IMR-90 (cell line): ENCODE measurements at regions not wholly inside any gene's neighbourhood (a gene's known extent, or its start where the extent isn't known, plus 50 kb on each side); places are given as distances from the start of the nearest gene placed in this dataset.

Experiments used
- CEBPB ChIP-seq: IDR thresholded peaks from 2 replicates; pipeline ENCODE4 v1.6.1; 2012; ENCODE audit warnings: low read depth, low read length, improper control_type of control experiment
- CHD1 ChIP-seq: IDR thresholded peaks from 2 replicates; pipeline ENCODE4 v1.6.1; 2012; ENCODE audit warnings: low read depth, low read length, improper control_type of control experiment
- FOS ChIP-seq: fragments of 150-350 bp; IDR thresholded peaks from 2 replicates; pipeline ENCODE4 v1.6.1; 2016; ENCODE audit warnings: low read depth, low read length
- MAFK ChIP-seq: IDR thresholded peaks from 2 replicates; pipeline ENCODE4 v1.6.1; 2012; ENCODE audit warnings: low read depth, low read length, improper control_type of control experiment
- POLR2A ChIP-seq: IDR thresholded peaks from 2 replicates; pipeline ENCODE4 v1.6.1; 2012; ENCODE audit warnings: mild to moderate bottlenecking, low read depth, low read length
- RFX5 ChIP-seq: IDR thresholded peaks from 2 replicates; pipeline ENCODE4 v1.8.0; 2012; ENCODE audit warnings: low read depth, mild to moderate bottlenecking, low read length, moderate library complexity
- SMC3 ChIP-seq: fragments of 150-350 bp; IDR thresholded peaks from 2 replicates; pipeline ENCODE4 v1.6.1; 2016; ENCODE audit warnings: low read depth, mild to moderate bottlenecking, antibody characterized with exemption, low read length, moderate library complexity
- TF ChIP-seq, protein P1 (sequence below): conservative IDR thresholded peaks from 2 replicates; pipeline ENCODE4 v1.5.1; 2012; ENCODE audit warnings: mild to moderate bottlenecking, low read depth, low read length, improper control_type of control experiment

DNA sequence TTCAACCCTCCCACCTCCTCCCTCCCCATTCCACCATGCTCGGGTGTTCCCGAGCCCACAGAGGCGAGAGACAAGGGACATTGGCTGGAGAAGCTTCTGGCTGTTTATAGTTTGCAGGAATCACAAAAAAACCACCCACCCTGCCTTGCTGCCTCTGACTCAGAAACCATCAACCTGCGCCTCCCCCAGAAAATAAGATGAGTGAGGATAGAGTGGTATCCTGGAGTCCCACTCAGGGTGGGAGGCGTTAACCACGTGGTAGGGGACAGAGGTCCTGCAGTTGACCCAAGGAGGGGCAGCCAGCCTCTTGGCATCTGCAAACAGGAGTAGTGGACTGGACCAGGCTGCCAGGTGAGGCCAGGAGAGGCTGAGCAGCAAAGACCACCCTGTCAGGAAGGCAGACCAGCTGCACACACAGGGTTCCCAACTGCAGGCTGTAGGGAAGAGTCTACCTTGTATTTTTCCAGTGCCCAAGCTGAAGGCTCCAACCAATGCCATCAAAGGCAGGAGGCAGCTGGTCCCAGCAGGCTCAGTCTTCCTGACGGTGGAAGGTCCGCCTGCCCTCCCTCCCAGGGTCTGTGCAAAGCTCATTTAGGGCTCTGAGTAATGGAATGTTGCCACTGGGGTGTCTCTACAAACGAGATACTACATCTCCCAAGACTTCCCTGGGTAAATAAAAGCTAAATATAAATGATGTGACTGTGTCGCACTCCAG, 201.5 kb upstream of the TNRC6C start:
- TF ChIP-seq, protein P1, sequence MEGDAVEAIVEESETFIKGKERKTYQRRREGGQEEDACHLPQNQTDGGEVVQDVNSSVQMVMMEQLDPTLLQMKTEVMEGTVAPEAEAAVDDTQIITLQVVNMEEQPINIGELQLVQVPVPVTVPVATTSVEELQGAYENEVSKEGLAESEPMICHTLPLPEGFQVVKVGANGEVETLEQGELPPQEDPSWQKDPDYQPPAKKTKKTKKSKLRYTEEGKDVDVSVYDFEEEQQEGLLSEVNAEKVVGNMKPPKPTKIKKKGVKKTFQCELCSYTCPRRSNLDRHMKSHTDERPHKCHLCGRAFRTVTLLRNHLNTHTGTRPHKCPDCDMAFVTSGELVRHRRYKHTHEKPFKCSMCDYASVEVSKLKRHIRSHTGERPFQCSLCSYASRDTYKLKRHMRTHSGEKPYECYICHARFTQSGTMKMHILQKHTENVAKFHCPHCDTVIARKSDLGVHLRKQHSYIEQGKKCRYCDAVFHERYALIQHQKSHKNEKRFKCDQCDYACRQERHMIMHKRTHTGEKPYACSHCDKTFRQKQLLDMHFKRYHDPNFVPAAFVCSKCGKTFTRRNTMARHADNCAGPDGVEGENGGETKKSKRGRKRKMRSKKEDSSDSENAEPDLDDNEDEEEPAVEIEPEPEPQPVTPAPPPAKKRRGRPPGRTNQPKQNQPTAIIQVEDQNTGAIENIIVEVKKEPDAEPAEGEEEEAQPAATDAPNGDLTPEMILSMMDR = no peak
- TF ChIP-seq MAFK (no peak), FOS (no peak), POLR2A (no peak), CEBPB (no peak), SMC3 (no peak), RFX5 (no peak), CHD1 (no peak)
